Upper lobe of right lung (tissue), 1 donor: ENCODE measurements at regions not wholly inside any gene's neighbourhood (a gene's known extent, or its start where the extent isn't known, plus 50 kb on each side); places are given as distances from the start of the nearest gene placed in this dataset.

ENCODE experiments used
- ATAC-seq: fragments of 200-7000 bp; cut with Tn5 transposase; one replicate; pipeline ENCODE4 v1.9.1; 2020; ENCODE audit warnings: mild to moderate bottlenecking, moderate library complexity
- DNase-seq: peaks from one replicate; pipeline ENCODE4 v3.0.0-alpha.2; 2020
- H3K27ac ChIP-seq: fragments of 200-600 bp; one replicate; pipeline ENCODE4 v1.8.0; 2022
- H3K27me3 ChIP-seq: fragments of 200-600 bp; one replicate; pipeline ENCODE4 v1.8.0; 2022; ENCODE audit warnings: mild to moderate bottlenecking
- H3K36me3 ChIP-seq: fragments of 200-600 bp; one replicate; pipeline ENCODE4 v1.8.0; 2022
- H3K4me1 ChIP-seq: fragments of 200-600 bp; one replicate; pipeline ENCODE4 v1.8.0; 2022
- H3K4me3 ChIP-seq: fragments of 200-600 bp; one replicate; pipeline ENCODE4 v1.8.0; 2022; ENCODE audit warnings: mild to moderate bottlenecking
- H3K9me3 ChIP-seq: fragments of 200-600 bp; one replicate; pipeline ENCODE4 v1.8.0; 2022
- intact Hi-C: fragments of 100-400 bp; cut with DNase I; formaldehyde crosslinking; loops from one replicate; pipeline ENCODE4 v1.11.0; 2022
- TF ChIP-seq, protein P1 (sequence below): fragments of 200-600 bp; IDR thresholded peaks from one replicate; pipeline ENCODE4 v1.8.0; 2022; ENCODE audit warnings: antibody characterized with exemption
- donor health status: DM: no; HTN: yes; CAD: no; lungs with severe emphysema.

DNA sequence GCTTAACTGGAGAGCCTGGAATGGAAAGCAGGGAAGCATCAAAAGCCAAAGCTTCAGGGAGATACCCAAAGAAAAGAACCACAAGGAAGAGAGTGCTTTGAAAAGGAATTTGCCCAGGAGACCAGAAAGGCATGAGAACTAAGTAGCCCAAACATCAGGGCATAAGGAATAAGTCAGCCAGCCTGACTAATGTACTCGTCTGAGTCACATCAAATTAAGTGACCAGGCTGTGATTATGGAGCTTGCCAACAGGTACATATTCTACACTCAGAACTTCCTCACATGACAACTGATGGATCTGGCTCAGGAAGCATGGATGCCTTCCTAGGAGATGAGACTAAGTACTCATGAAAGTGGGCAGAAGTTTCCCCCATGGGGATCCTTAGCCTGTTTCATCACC is 366.7 kb downstream of the BUD13 start:
- intact Hi-C loops, result no loop called here
- no peaks in the 10 kb centered on the region for H3K36me3 ChIP-seq
- no peak overlapping the region for H3K27ac ChIP-seq
- DNase-seq (no peak), ATAC-seq (no peak)
- H3K4me3 ChIP-seq, result no peak overlapping the region
- no peaks in the 10 kb centered on the region for H3K27me3 ChIP-seq
- no peaks in the 10 kb centered on the region for H3K9me3 ChIP-seq
- TF ChIP-seq, protein P1, sequence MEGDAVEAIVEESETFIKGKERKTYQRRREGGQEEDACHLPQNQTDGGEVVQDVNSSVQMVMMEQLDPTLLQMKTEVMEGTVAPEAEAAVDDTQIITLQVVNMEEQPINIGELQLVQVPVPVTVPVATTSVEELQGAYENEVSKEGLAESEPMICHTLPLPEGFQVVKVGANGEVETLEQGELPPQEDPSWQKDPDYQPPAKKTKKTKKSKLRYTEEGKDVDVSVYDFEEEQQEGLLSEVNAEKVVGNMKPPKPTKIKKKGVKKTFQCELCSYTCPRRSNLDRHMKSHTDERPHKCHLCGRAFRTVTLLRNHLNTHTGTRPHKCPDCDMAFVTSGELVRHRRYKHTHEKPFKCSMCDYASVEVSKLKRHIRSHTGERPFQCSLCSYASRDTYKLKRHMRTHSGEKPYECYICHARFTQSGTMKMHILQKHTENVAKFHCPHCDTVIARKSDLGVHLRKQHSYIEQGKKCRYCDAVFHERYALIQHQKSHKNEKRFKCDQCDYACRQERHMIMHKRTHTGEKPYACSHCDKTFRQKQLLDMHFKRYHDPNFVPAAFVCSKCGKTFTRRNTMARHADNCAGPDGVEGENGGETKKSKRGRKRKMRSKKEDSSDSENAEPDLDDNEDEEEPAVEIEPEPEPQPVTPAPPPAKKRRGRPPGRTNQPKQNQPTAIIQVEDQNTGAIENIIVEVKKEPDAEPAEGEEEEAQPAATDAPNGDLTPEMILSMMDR, result no peak
- no peaks in the 10 kb centered on the region for H3K4me1 ChIP-seq

DNA sequence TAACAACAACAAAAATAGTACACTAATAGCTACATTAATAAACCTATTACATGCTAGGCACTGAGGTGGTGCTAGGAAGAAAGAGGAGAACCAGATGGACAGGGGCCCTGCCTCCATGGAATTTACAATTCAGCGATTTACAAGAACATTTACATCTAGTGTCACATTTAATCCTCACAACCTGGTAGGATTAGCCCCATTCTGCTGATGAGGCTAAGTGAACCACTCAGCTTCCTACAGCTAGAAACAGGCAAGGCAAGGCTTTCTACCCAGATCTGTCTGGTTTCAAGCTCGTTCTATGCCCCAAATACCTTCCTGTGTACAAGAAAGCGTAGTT is 368.4 kb downstream of the BUD13 start:
- Histone ChIP-seq H3K36me3 (no peaks in the 10 kb centered on the region), H3K9me3 (no peaks in the 10 kb centered on the region), H3K4me1 (no peaks in the 10 kb centered on the region), H3K27me3 (no peaks in the 10 kb centered on the region), H3K4me3 (no peak overlapping the region), H3K27ac (no peak overlapping the region)
- intact Hi-C loops, result no loop called here
- DNase-seq (no peak), ATAC-seq (no peak)
- TF ChIP-seq, protein P1, result no peak

DNA sequence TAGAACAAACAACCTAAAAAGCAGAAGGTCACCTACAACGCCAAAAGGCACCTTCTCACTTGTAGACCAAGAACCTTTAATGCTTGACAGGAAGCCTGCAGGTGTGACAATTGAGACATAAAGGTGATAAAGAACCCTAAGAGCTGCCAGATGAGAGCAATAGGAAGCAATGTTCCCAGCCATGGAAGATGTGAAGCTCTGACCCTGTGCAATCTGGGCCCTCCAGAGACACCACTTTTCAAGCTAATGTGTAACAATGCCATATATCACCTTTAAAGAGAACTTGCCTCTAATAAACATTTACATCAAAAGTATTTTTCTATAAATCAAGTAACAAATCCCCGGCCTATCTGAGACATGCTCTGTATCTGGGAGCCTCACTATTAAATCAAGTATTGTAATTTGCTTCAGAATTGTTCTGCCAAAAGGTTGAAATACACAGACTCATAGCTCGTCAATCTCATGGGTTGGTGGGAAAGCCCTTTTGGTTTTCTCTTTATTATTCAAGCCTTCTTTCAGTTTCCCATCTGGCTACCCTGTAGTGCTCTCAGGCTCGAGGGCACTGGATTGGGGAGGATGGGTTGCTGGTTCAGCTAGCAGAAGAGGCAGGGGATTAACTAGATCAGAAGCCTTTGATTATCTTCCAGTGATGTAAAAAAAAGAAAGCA is 368.9 kb downstream of the BUD13 start:
- no peak overlapping the region for H3K27ac ChIP-seq
- H3K9me3 ChIP-seq, result no peaks in the 10 kb centered on the region
- no peaks in the 10 kb centered on the region for H3K27me3 ChIP-seq
- TF ChIP-seq, protein P1, result no peak
- ATAC-seq (no peak), DNase-seq (no peak)
- no peaks in the 10 kb centered on the region for H3K36me3 ChIP-seq
- H3K4me1 ChIP-seq, result no peaks in the 10 kb centered on the region
- H3K4me3 ChIP-seq, result no peak overlapping the region
- intact Hi-C loops, result no loop called here

DNA sequence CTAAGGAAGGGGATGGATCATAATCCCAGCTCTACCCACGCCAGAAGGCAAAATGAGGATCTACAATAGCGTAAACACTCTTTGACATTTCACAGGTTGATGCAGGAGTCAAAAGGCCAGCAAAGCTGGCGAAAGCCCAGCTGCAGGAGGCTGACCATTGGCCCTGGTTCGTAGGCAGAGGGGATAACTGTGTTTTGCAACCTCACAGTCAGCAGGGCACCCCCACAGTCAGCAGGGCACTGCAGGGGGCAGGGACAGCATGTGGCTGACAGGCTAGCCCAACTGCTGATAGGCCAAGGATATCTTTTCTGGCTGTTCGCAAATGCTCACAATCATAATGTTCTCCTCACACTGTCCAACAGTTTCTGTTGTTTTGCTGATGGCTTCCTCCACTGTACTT is 372.7 kb downstream of the BUD13 start:
- ATAC-seq (no peak), DNase-seq (no peak)
- no peaks in the 10 kb centered on the region for H3K9me3 ChIP-seq
- H3K4me3 ChIP-seq, result no peak overlapping the region
- H3K36me3 ChIP-seq, result no peaks in the 10 kb centered on the region
- H3K27me3 ChIP-seq, result no peaks in the 10 kb centered on the region
- no peak overlapping the region for H3K27ac ChIP-seq
- intact Hi-C loops, result no loop called here
- TF ChIP-seq, protein P1, result no peak
- no peaks in the 10 kb centered on the region for H3K4me1 ChIP-seq

DNA sequence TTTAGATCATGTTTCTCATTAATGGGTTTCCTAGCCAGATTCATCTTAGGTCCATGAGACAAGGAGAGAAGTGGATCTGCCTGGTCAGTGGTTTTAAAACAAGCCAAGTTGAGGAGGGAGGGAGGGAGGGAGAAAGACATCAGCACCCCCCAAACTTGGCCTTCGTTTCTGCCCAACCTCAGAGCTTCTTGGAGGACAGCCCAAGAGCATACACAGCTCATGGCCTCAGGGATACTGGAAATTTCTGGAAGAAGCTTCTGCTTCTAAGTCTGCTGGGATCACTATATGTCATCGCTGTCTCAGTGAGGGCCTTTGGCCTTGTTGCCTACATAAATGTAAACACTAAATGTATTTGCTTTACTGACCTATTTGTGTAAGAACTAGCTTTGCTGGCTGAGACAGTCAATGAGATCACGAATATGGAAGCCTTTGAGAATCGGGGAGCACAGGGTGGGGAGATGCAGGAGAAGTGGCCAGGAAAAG is 375.1 kb downstream of the BUD13 start:
- Histone ChIP-seq H3K27ac (no peak overlapping the region), H3K27me3 (no peaks in the 10 kb centered on the region), H3K9me3 (no peaks in the 10 kb centered on the region), H3K4me1 (no peaks in the 10 kb centered on the region), H3K36me3 (no peaks in the 10 kb centered on the region), H3K4me3 (no peak overlapping the region)
- ATAC-seq, result no peak
- TF ChIP-seq, protein P1, result no peak
- no peak for DNase-seq
- intact Hi-C loops, result no loop called here

DNA sequence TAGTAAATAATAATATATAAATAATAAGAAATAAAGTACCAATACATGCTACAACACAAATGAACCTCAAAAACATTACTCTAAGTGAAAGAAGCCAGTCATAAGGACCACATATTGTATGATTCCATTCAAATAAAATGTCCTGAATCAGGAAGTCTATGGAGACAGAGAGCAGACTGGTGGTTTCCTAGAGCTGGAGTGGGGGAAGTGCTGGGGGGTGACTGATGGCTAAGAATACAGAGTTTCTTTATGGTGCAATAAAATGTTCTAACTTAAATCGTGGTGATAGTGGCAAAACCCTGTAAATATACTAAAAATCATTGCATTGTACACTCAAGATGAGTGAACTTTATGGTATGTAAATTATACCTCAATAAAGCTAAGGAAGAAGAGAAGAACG is 376.5 kb downstream of the BUD13 start:
- no peaks in the 10 kb centered on the region for H3K27me3 ChIP-seq
- TF ChIP-seq, protein P1, result no peak
- no peaks in the 10 kb centered on the region for H3K36me3 ChIP-seq
- DNase-seq, result no peak
- no peak for ATAC-seq
- H3K27ac ChIP-seq, result no peak overlapping the region
- intact Hi-C loops, result no loop called here
- no peaks in the 10 kb centered on the region for H3K9me3 ChIP-seq
- H3K4me3 ChIP-seq, result no peak overlapping the region
- no peaks in the 10 kb centered on the region for H3K4me1 ChIP-seq
